HEK293T (cell line): ENCODE measurements at regions not wholly inside any gene's neighbourhood (a gene's known extent, or its start where the extent isn't known, plus 50 kb on each side); places are given as distances from the start of the nearest gene placed in this dataset.

ENCODE experiments used
- BHLHE40 ChIP-seq: fragments of 450-650 bp; IDR thresholded peaks from 2 replicates; pipeline ENCODE4 v1.6.1; 2016; ENCODE audit warnings: mild to moderate bottlenecking, moderate library complexity, borderline replicate concordance
- FOXM1 ChIP-seq: fragments of 450-650 bp; IDR thresholded peaks from 2 replicates; pipeline ENCODE4 v1.6.1; 2017; ENCODE audit warnings: mild to moderate bottlenecking, borderline replicate concordance
- LEF1 ChIP-seq: fragments of 450-650 bp; IDR thresholded peaks from 2 replicates; pipeline ENCODE4 v1.6.1; 2017; ENCODE audit warnings: mild to moderate bottlenecking, borderline replicate concordance

DNA sequence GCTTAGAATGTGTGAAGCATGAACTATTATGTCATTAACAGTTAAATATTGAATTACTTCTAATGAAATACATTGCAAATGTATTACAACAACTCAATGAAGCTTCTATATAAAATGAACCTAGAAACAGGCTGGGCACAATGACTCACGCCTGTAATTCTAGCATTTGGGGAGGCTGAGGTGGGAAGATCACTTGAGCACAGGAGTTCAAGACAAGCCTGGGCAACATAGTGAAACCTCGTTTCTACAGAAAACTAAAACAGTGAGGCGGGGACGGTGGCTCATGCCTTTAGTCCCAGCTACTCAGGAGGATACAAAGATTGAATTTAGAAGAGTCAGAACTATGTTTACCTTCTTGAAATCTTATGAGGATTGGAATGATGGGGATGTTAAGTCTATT is 505.1 kb downstream of the SLITRK5 start:
- no peak for TF ChIP-seq BHLHE40
- TF ChIP-seq FOXM1: no peak
- TF ChIP-seq LEF1: no peak
